Activated naive CD8-positive, alpha-beta T cell treated with anti-CD3 and anti-CD28 coated beads for 36 hours (primary cell): ENCODE measurements at regions not wholly inside any gene's neighbourhood (a gene's known extent, or its start where the extent isn't known, plus 50 kb on each side); places are given as distances from the start of the nearest gene placed in this dataset.

Experiments
- DNase-seq: peaks from one replicate; pipeline ENCODE4 v3.0.0; 2021
- H3K27ac Mint-ChIP-seq: one replicate; pipeline ENCODE4 v1.8.0; 2022; ENCODE audit warnings: mild to moderate bottlenecking, moderate library complexity, mixed read lengths
- H3K27me3 Mint-ChIP-seq: one replicate; pipeline ENCODE4 v1.8.0; 2022; ENCODE audit warnings: mild to moderate bottlenecking, mixed read lengths
- H3K36me3 Mint-ChIP-seq: one replicate; pipeline ENCODE4 v1.8.0; 2021; ENCODE audit warnings: mild to moderate bottlenecking, mixed read lengths
- H3K4me1 Mint-ChIP-seq: one replicate; pipeline ENCODE4 v1.8.0; 2021; ENCODE audit warnings: mixed read lengths
- H3K4me3 Mint-ChIP-seq: one replicate; pipeline ENCODE4 v1.8.0; 2022; ENCODE audit warnings: mild to moderate bottlenecking, moderate library complexity, mixed read lengths
- H3K9me3 Mint-ChIP-seq: one replicate; pipeline ENCODE4 v1.8.0; 2022; ENCODE audit warnings: mixed read lengths

DNA sequence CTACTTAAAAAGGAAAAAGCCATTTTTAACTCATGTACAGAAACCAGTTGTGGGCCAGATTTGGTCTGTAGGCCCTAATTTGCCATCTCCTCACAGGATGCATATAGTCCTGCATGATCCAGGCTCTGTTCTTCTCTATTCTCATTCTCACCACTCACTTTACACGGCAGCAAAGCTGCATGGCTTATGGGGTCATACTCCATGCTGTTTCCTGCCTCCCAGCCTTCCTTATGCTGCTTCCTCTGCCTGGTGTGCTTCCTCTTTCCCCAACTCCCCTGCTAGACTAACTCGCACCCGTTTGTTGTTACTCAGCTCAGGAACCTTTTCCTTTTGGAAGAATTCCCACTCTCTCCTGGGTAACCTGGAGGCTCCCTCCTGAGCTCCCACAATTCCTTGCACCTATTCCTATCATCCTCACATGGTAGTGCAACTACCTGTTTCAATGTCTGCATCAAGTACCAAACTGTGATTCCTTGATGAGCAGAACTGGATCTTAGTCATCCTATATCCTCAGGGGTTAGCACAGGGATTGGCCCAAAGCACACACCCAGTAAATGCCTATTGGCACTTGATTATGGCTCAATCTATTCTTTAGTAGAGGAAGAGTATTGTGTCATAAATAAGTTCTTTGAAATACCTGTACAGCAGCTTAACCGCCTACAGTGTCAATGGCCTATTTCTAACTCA lies 172.1 kb upstream of the MITF start:
- Mint-ChIP-seq H3K36me3 (no peaks in the 10 kb centered on the region), H3K9me3 (no peaks in the 10 kb centered on the region)

DNA sequence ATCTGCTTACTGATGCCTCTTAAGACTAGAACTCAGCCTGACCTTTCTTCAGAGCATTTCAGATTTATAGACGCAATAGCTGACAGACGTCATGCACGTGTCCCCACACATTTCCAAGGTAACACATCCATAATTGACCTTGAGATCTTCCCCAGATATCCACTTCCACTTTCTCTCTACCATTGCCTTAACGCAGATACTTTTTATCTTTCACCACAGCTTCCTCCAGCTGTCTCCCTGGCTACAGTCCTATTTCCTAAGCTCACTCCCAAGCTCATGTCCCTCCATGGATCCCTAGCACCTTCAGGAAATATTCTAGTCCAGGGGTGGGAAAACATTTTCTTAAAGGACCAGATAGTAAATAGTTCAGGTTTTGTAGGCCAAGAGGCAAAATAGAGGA lies 173.0 kb upstream of the MITF start:
- Mint-ChIP-seq H3K9me3 (no peaks in the 10 kb centered on the region), H3K27me3 (peaks cover 10% of the 10 kb centered on the region), H3K27ac (no peak overlapping the region), H3K4me3 (no peak overlapping the region), H3K36me3 (no peaks in the 10 kb centered on the region), H3K4me1 (no peaks in the 10 kb centered on the region)
- no peak for DNase-seq

More for the DNA sequence above, 172.1 kb upstream of the MITF start:
- no peak for DNase-seq
- H3K27ac Mint-ChIP-seq, result peak overlapping the region; percentile 18
- H3K4me3 Mint-ChIP-seq, result no peak overlapping the region
- H3K27me3 Mint-ChIP-seq, result peaks cover 10% of the 10 kb centered on the region
- no peaks in the 10 kb centered on the region for H3K4me1 Mint-ChIP-seq

DNA sequence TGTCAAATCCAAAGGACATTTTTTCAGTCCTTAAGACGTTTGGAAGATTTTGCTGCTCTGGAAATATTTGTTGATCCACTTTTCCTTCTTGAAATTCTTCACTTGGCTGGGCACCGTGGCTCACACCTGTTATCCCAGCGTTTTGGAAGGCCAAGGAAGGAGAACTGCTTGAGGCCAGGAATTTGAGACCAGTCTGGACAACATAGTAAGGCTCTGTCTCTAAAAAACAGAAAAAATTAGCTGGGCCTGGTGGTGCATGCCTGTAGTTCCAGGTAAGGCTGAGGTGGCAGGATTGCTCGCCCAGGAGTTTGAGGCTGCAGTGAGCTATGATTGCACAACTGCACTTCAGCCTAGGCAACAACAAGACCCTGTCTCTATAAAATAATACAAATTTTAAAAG lies 173.9 kb upstream of the MITF start:
- H3K4me1 Mint-ChIP-seq, result no peaks in the 10 kb centered on the region
- no peak overlapping the region for H3K27ac Mint-ChIP-seq
- no peaks in the 10 kb centered on the region for H3K9me3 Mint-ChIP-seq
- H3K36me3 Mint-ChIP-seq, result no peaks in the 10 kb centered on the region
- peaks cover 9% of the 10 kb centered on the region for H3K27me3 Mint-ChIP-seq
- DNase-seq, result no peak
- H3K4me3 Mint-ChIP-seq, result no peak overlapping the region

DNA sequence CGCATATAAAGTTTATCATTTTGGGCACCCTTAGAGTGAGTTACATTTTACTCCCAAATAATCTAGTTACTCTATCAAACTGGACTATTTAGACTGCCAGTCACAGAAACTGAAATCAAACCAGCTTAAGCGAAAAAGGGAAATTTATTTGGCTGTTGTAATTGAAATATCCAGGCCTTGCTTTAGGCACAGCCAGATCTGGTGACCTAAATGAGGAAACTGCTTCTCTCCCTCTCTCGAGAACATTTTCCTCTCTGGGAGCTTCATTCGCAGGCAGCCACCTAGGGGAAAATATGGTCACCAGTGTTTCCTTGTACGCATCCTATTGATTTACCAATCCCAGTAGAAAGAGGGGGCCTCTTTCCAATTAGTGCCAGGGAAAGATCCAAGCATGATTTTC lies 175.3 kb upstream of the MITF start:
- H3K4me1 Mint-ChIP-seq, result no peaks in the 10 kb centered on the region
- H3K27ac Mint-ChIP-seq, result no peak overlapping the region
- no peak overlapping the region for H3K4me3 Mint-ChIP-seq
- no peaks in the 10 kb centered on the region for H3K36me3 Mint-ChIP-seq
- H3K9me3 Mint-ChIP-seq, result no peaks in the 10 kb centered on the region
- H3K27me3 Mint-ChIP-seq, result peaks cover 6% of the 10 kb centered on the region
- no peak for DNase-seq

DNA sequence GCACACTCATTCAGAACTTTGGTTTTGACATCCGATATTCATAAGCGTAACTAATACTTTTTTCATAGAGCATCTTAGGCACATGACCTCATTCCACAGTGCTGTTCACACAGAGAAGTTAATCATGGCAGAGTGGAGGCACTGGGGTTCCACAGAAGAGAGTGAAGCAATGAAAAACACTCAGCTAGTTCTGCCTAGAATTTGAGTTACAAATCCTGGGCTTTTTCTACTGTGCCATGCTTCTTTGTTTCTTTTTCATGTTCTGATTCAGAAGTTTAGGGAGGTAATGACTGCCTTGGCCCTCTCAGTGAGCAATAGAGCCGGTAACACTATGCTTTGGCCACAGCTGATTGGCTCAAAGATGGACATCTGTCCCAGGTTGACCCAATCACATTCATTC lies 176.1 kb upstream of the MITF start:
- Mint-ChIP-seq H3K9me3 (no peaks in the 10 kb centered on the region), H3K4me1 (no peaks in the 10 kb centered on the region), H3K4me3 (no peak overlapping the region), H3K27me3 (peaks cover 6% of the 10 kb centered on the region), H3K27ac (no peak overlapping the region), H3K36me3 (no peaks in the 10 kb centered on the region)
- no peak for DNase-seq

DNA sequence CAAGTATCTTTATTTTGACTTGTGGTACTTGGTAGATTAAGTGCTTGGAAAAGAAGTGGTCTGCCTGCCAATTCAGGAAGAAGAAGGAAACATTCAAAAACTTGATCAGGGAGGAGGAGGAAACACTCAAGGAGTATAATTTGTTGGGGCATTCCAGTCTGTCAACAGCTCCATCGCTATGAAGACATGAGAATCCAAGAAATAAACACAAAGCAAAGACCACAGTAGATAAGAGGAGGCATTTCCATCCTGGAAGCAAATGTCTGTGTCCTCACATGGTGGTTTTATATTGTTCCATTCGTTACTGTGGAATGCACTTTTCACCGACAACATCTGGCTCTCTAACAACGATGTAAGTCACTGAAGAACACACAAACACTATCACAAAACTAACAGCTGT lies 176.1 kb upstream of the FRMD4B start:
- peaks cover under 1% of the 10 kb centered on the region for H3K27me3 Mint-ChIP-seq
- no peaks in the 10 kb centered on the region for H3K4me1 Mint-ChIP-seq
- no peak overlapping the region for H3K4me3 Mint-ChIP-seq
- H3K9me3 Mint-ChIP-seq, result no peaks in the 10 kb centered on the region
- no peaks in the 10 kb centered on the region for H3K36me3 Mint-ChIP-seq
- H3K27ac Mint-ChIP-seq, result no peak overlapping the region
- DNase-seq, result no peak

DNA sequence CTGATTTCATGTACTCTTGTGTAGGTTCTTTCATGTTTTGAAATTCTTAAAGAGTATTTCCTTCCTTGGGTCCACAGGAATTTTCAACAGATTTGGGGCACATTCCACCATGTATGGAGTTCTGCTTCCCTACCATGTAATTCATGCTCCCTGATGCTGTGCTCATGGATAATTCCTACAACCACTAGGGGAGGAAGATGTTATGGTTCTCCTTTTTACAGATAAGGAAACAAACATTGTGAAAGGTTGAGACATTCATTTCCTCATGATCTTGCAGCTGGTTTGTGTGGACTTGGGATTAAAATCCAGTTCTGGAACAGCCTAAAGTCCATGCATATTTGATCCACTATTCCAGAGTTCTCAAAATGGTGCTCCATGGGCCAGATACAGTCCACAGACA lies 174.9 kb upstream of the FRMD4B start:
- DNase-seq, result no peak
- Mint-ChIP-seq H3K36me3 (no peaks in the 10 kb centered on the region), H3K9me3 (no peaks in the 10 kb centered on the region), H3K27me3 (no peaks in the 10 kb centered on the region), H3K4me3 (no peak overlapping the region), H3K4me1 (no peaks in the 10 kb centered on the region), H3K27ac (no peak overlapping the region)

DNA sequence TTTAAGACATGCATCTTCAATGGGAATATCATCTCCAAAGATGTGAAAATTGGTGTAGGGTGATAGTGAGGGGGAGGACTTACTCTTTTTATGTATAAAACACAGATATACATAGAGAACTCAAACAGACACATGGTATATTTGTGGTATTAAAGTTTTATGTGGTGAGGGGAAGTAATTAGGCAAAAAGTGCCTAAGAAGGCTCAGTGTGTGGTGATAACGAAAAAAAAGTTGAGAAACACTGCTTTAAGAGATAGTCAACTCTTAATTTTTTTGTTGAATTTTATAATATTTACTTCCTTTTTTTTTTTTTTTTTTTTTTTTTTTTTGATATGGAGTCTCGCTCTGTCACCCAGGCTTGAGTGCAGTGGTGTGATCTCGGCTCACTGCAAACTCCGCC lies 174.2 kb upstream of the FRMD4B start:
- Mint-ChIP-seq H3K27me3 (peaks cover 4% of the 10 kb centered on the region), H3K27ac (no peak overlapping the region)

DNA sequence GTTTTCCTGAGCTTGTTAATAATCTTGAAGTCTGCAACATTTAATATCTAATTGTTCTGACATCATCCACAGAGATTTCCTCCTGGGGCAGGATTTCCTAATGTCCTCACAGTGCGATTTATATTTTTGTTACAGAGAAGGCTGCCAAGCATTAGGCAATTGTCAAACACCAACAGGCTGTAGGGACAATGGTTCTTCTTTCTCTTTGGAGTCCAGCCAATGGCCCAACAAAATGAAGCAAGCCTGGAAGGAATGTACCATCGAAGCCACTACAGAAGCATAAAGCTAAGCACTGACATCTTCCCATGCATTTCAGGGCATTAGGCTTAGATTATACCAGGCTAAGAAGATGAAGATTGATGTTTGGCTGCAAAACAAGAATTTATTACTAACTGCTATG lies 173.0 kb upstream of the FRMD4B start:
- no peaks in the 10 kb centered on the region for H3K9me3 Mint-ChIP-seq
- no peak overlapping the region for H3K27ac Mint-ChIP-seq
- no peak for DNase-seq
- peaks cover 6% of the 10 kb centered on the region for H3K27me3 Mint-ChIP-seq
- no peak overlapping the region for H3K4me3 Mint-ChIP-seq
- H3K4me1 Mint-ChIP-seq, result no peaks in the 10 kb centered on the region
- H3K36me3 Mint-ChIP-seq, result no peaks in the 10 kb centered on the region

More for the DNA sequence above, 174.2 kb upstream of the FRMD4B start:
- no peaks in the 10 kb centered on the region for H3K4me1 Mint-ChIP-seq
- H3K4me3 Mint-ChIP-seq, result no peak overlapping the region
- H3K36me3 Mint-ChIP-seq, result no peaks in the 10 kb centered on the region
- H3K9me3 Mint-ChIP-seq, result no peaks in the 10 kb centered on the region
- DNase-seq, result no peak

DNA sequence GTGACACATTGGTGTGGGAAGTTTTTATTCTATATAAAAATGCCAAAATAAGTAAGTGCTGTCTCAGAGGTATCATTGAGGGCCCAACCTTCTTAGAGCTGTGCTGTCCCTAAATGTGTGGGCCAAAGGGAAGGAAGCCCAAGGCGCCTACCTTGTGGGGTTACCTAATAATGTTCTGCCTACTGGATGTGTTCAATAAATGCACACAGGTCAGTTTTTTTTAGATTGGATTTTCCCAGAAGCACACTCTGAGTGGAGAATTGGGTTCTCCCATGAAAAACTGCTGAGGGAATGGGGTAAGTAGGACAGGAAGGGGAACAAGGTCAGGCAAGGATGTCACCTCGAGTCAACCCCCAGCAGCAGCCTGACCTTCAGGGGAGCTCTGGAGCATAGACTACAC lies 168.7 kb upstream of the FRMD4B start:
- H3K27me3 Mint-ChIP-seq, result peaks cover 10% of the 10 kb centered on the region
- H3K36me3 Mint-ChIP-seq, result no peaks in the 10 kb centered on the region
- no peak overlapping the region for H3K4me3 Mint-ChIP-seq
- no peak for DNase-seq
- no peaks in the 10 kb centered on the region for H3K4me1 Mint-ChIP-seq
- no peaks in the 10 kb centered on the region for H3K9me3 Mint-ChIP-seq
- no peak overlapping the region for H3K27ac Mint-ChIP-seq

DNA sequence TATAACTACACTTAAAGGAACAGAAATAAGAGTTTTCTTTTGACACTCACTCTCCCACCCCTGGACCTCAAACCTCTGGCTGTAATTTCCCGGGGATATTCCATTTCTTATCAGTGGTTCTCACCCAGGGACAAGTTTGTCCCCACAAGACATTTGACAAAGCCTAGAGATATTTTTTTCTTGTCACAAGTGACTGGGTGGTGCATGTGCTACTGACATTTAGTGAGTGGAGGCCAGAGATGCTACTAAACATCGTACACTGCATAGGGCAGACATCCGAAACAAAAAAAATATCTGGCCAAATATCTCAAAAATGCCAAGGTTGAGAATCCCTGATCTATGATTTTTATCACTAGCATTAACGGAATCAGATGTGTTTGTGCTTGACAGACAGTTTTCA lies 168.0 kb upstream of the FRMD4B start:
- H3K4me1 Mint-ChIP-seq, result no peaks in the 10 kb centered on the region
- H3K9me3 Mint-ChIP-seq, result no peaks in the 10 kb centered on the region
- no peak overlapping the region for H3K27ac Mint-ChIP-seq
- peaks cover 10% of the 10 kb centered on the region for H3K27me3 Mint-ChIP-seq
- no peak for DNase-seq
- H3K36me3 Mint-ChIP-seq, result no peaks in the 10 kb centered on the region
- no peak overlapping the region for H3K4me3 Mint-ChIP-seq

DNA sequence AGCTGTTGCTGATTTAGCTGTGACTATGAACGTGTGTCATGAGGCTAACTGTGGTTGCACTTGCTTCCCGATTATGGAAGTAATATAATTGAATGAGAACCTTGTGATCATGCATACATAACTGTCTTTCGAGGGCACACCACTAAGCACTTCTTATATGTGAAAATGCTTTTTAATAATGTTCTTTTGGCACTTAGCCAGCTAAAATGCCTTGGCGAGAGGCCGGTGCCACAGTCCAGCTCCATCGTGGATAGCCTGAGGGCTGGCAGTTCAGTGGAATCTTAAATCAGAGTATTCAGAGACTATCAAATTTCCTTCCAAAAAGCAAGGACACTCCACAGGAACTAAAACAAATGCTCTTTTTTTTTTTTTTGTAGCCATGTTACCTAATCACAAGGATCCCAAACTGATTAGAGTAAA lies 161.6 kb upstream of the FRMD4B start:
- no peaks in the 10 kb centered on the region for H3K36me3 Mint-ChIP-seq
- H3K4me3 Mint-ChIP-seq, result no peak overlapping the region

DNA sequence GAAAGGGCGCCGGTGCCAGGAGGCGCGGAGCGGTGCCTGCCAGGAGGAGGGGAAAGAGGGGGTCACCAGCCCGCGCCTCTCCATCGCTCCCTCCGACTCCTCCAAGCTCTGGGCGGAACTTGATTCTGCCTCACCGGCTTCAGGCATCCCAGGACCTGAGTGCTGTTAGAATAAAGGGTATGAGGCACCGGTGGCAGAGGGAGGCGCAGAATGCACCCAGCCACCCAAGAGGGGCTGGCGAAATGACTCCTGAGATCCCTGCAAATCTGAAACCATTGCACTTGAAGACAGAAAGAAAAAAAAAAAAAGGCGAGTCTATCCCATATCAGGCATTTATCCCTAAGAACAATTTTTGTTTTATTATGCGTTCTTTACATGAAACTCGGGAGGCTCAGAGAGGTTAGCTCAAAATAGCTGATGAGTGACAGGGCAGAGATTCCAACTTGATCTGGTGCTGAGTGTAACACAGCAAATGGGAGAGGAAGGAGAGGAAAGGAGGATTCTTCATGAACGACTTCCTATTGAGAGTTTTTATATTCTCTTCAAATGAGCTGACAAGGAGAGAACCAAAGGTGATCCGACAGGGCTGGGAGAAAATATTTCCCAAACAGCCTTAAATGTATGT lies 157.0 kb upstream of the FRMD4B start:
- DNase-seq, result no peak
- Mint-ChIP-seq H3K36me3 (no peaks in the 10 kb centered on the region), H3K4me1 (peaks cover 7% of the 10 kb centered on the region), H3K27ac (no peak overlapping the region), H3K4me3 (no peak overlapping the region), H3K9me3 (no peaks in the 10 kb centered on the region), H3K27me3 (peaks cover 53% of the 10 kb centered on the region)

More for the DNA sequence above, 161.6 kb upstream of the FRMD4B start:
- Mint-ChIP-seq H3K4me1 (no peaks in the 10 kb centered on the region), H3K27ac (no peak overlapping the region), H3K27me3 (peaks cover 30% of the 10 kb centered on the region), H3K9me3 (no peaks in the 10 kb centered on the region)
- no peak for DNase-seq

DNA sequence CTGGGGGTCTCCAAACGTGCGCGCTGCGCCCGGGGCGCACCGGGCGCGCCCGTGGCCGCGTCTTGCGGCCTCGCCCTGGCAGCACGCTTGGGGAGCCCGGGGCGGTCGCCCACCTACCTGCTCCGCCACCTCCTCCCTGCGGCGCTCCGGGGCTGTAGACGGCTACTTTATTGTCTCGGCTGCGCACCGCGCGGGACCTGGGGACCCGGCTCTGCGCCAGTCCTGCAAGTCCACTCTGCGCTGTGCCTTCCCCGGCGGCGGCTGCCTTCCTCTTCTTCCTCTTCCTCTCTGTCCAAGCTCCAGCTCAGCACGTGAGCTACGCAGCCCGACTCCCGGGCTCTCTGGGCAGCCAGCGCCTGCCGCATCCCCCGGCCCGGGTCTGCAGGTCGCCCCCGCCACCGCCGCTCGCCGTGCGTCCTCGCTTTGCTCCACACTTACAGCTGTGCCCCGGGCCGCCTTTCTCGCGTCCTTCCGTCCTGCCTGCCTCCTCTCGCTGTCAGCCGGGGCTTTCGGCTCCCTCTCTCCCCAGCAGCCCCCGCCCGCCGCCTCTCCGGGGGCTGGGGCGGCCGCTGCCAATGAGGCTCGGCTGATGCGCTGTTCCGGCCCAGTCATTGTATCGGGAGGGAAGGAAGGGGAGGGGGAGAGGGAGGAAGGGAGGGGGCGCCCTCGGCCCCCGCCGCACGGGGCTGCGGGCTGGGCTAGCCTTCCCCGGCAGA lies 156.4 kb upstream of the FRMD4B start:
- no peaks in the 10 kb centered on the region for H3K9me3 Mint-ChIP-seq
- H3K36me3 Mint-ChIP-seq, result no peaks in the 10 kb centered on the region
- H3K4me1 Mint-ChIP-seq, result peaks cover 7% of the 10 kb centered on the region
- no peak for DNase-seq
- peaks cover 53% of the 10 kb centered on the region for H3K27me3 Mint-ChIP-seq
- H3K4me3 Mint-ChIP-seq, result no peak overlapping the region
- H3K27ac Mint-ChIP-seq, result no peak overlapping the region

DNA sequence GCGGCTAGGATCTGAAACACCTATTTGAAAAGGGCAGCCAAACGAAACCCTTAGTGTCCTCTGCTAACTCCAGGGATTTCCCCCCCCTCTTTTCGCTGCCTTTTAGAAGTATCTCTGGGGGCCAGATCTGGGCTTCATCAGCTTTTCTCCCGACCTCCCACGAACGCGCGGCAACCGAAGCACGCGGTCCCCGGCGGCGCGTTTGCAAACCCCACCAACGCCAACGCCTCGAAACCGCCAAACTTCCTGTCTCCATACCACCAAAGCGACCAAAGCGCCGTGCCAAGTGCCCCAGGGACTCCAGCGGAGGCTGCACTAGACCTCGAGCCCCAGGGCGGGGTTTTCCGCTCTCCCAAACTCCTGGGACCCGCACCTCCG lies 155.8 kb upstream of the FRMD4B start:
- Mint-ChIP-seq H3K27ac (no peak overlapping the region), H3K4me3 (no peak overlapping the region), H3K9me3 (no peaks in the 10 kb centered on the region), H3K4me1 (peaks cover 7% of the 10 kb centered on the region), H3K36me3 (no peaks in the 10 kb centered on the region), H3K27me3 (peaks cover 53% of the 10 kb centered on the region)
- no peak for DNase-seq
